ENCODE measurements at regions not wholly inside any gene's neighbourhood (a gene's known extent, or its start where the extent isn't known, plus 50 kb on each side); places are given as distances from the start of the nearest gene placed in this dataset.

DNA sequence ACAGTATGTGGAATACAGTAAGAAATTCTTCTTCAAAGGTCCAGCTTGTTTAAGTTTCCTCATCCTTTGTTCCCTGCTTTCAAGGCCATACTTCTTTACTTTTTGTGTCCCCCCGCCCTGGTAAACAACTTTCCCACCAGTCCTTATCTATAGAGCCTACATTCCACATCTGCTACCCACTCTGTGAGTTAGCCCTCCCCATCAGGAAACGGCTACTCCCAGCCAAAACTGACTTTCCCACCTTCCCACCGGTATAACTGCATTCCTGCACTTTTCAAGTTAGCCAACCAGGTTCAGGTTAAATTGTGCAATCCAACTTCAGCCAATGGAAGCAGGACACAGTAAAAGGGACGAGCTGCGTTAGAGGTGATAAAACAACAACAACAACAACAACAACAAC is 186.9 kb downstream of the DDX3Y start:
- H3K4me3 Mint-ChIP-seq: no peak overlapping the region
- no peak overlapping the region for H3K27ac Mint-ChIP-seq
- TF ChIP-seq, protein P1, sequence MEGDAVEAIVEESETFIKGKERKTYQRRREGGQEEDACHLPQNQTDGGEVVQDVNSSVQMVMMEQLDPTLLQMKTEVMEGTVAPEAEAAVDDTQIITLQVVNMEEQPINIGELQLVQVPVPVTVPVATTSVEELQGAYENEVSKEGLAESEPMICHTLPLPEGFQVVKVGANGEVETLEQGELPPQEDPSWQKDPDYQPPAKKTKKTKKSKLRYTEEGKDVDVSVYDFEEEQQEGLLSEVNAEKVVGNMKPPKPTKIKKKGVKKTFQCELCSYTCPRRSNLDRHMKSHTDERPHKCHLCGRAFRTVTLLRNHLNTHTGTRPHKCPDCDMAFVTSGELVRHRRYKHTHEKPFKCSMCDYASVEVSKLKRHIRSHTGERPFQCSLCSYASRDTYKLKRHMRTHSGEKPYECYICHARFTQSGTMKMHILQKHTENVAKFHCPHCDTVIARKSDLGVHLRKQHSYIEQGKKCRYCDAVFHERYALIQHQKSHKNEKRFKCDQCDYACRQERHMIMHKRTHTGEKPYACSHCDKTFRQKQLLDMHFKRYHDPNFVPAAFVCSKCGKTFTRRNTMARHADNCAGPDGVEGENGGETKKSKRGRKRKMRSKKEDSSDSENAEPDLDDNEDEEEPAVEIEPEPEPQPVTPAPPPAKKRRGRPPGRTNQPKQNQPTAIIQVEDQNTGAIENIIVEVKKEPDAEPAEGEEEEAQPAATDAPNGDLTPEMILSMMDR (IDR thresholded peaks at IDR 0.05): no peak
- ATAC-seq (no peak), DNase-seq (no peak)
- intact Hi-C loops (cut with micrococcal nuclease): no loop called here
- peaks cover 7% of the 10 kb centered on the region for H3K27me3 Mint-ChIP-seq
- ChIA-PET POLR2A (no interaction called here), CTCF (no interaction called here)
- peaks cover 2% of the 10 kb centered on the region for H3K4me1 Mint-ChIP-seq (ENCODE audit: low read depth)
- H3K9me3 Mint-ChIP-seq: peaks cover 2% of the 10 kb centered on the region
- H3K36me3 Mint-ChIP-seq (ENCODE audit: low read depth): no peaks in the 10 kb centered on the region

GRCh38 chrY:13092986-13093385 is 188.3 kb downstream of the DDX3Y start:
- no peaks in the 10 kb centered on the region for H3K36me3 Mint-ChIP-seq (ENCODE audit: low read depth)
- DNase-seq (no peak), ATAC-seq (no peak)
- H3K4me1 Mint-ChIP-seq (ENCODE audit: low read depth): peaks cover 2% of the 10 kb centered on the region
- H3K9me3 Mint-ChIP-seq: peaks cover 2% of the 10 kb centered on the region
- CTCF ChIA-PET: no interaction called here
- H3K27me3 Mint-ChIP-seq: peaks cover 7% of the 10 kb centered on the region
- no peak overlapping the region for H3K4me3 Mint-ChIP-seq
- POLR2A ChIA-PET: interaction anchor here (0.6 kb wide), 1 partner anchor 16 kb away, joined by 3 read pairs; no protein-coding TSS in a partner anchor
- H3K27ac Mint-ChIP-seq: no peak overlapping the region
- TF ChIP-seq, protein P1 (IDR thresholded peaks at IDR 0.05): no peak
- intact Hi-C loops (cut with micrococcal nuclease): no loop called here

DNA sequence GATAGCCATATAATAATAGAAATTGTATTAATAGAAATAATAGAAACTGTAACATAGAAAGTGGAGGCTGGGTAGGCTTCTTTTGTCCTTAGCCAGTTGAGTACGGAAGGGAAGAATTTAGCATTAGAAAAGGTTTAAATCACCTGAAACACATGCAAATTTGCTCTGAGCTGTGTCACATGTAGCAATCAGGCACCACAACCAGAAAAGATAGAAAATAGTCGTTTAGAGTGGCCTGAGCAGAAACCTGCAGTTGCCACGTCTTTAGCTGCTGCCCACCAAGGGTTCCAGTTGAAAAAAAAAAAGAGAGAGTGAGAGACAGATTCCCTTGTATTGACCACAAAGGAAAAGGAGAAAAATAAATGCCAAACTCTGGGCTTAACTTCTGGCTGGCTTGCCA is 188.8 kb downstream of the DDX3Y start:
- peaks cover 2% of the 10 kb centered on the region for H3K9me3 Mint-ChIP-seq
- ChIA-PET POLR2A (no interaction called here), CTCF (no interaction called here)
- DNase-seq (no peak), ATAC-seq (no peak)
- H3K27me3 Mint-ChIP-seq: peaks cover 7% of the 10 kb centered on the region
- no peak overlapping the region for H3K27ac Mint-ChIP-seq
- peaks cover 2% of the 10 kb centered on the region for H3K4me1 Mint-ChIP-seq (ENCODE audit: low read depth)
- H3K36me3 Mint-ChIP-seq (ENCODE audit: low read depth): no peaks in the 10 kb centered on the region
- TF ChIP-seq, protein P1 (IDR thresholded peaks at IDR 0.05): no peak
- intact Hi-C loops (cut with micrococcal nuclease): no loop called here
- H3K4me3 Mint-ChIP-seq: no peak overlapping the region

- no peak overlapping the region for H3K27ac Mint-ChIP-seq
- H3K4me1 Mint-ChIP-seq (ENCODE audit: low read depth): peaks cover 2% of the 10 kb centered on the region
- peaks cover 7% of the 10 kb centered on the region for H3K27me3 Mint-ChIP-seq
- TF ChIP-seq, protein P1 (IDR thresholded peaks at IDR 0.05): no peak
- intact Hi-C loops (cut with micrococcal nuclease): no loop called here
- ATAC-seq (peak; percentile 58), DNase-seq (peak; percentile 38)
- H3K9me3 Mint-ChIP-seq: no peaks in the 10 kb centered on the region
- no peak overlapping the region for H3K4me3 Mint-ChIP-seq
- H3K36me3 Mint-ChIP-seq (ENCODE audit: low read depth): no peaks in the 10 kb centered on the region
- ChIA-PET CTCF (no interaction called here), POLR2A (no interaction called here)
These were observed 189.7 kb downstream of the DDX3Y start for GRCh38 chrY:13094411-13094810.

- ChIA-PET POLR2A (no interaction called here), CTCF (no interaction called here)
- H3K4me3 Mint-ChIP-seq: no peak overlapping the region
- intact Hi-C loops (cut with micrococcal nuclease): no loop called here
- ATAC-seq: no peak
- DNase-seq: no peak
- TF ChIP-seq, protein P1 (IDR thresholded peaks at IDR 0.05): no peak
- H3K4me1 Mint-ChIP-seq (ENCODE audit: low read depth): peaks cover 2% of the 10 kb centered on the region
- H3K9me3 Mint-ChIP-seq: no peaks in the 10 kb centered on the region
- H3K27ac Mint-ChIP-seq: no peak overlapping the region
- H3K27me3 Mint-ChIP-seq: peaks cover 7% of the 10 kb centered on the region
- H3K36me3 Mint-ChIP-seq (ENCODE audit: low read depth): no peaks in the 10 kb centered on the region
These were observed 190.4 kb downstream of the DDX3Y start for GRCh38 chrY:13094904-13095600.
